Astrocyte of the spinal cord (primary cell): ENCODE measurements at regions not wholly inside any gene's neighbourhood (a gene's known extent, or its start where the extent isn't known, plus 50 kb on each side); places are given as distances from the start of the nearest gene placed in this dataset.

Experiments
- DNase-seq: peaks from one replicate; pipeline ENCODE4 v3.0.0; 2011; ENCODE audit warnings: low read depth, low spot score
- H3K4me3 ChIP-seq: 2 replicates; pipeline ENCODE4 v1.5.1; 2011; ENCODE audit warnings: low read depth, mild to moderate bottlenecking, low read length, moderate library complexity
- CTCF ChIP-seq: IDR thresholded peaks from 2 replicates; pipeline ENCODE4 v1.5.1; 2012; ENCODE audit warnings: low read depth, mild to moderate bottlenecking, low read length, inconsistent platforms
- in situ Hi-C: cut with HindIII; loops from 2 replicates; pipeline ENCODE4 v1.10.0; 2017; ENCODE audit warnings: low sequenced_read_pairs

GRCh38 chr9:84592918-84593317 is 76.6 kb upstream of the NTRK2 start:
- no peak overlapping the region for H3K4me3 ChIP-seq
- DNase-seq, result no peak
- no peak for TF ChIP-seq CTCF
- in situ Hi-C loops, result no loop called here

DNA sequence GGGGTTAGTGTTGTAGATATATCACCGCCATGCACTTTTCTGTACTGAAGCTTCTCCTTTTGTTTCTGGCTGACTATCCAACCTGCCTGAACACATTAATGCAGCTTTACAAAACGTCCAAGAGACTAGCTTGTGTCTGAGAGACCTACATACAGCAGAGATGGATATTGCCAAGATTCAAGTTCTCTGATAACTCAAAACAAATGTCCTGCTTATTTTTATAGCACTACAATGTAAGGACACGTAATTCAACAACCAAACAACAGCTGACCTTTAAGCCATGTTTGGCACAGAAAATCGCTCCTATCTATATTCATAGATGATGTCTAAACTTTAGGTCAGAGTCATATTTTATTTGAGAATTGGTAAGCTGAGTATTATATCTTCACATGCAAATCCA is 76.2 kb upstream of the NTRK2 start:
- no peak for DNase-seq

GRCh38 chr9:84597131-84597530 is 72.4 kb upstream of the NTRK2 start:
- no peak overlapping the region for H3K4me3 ChIP-seq
- DNase-seq, result no peak
- no peak for TF ChIP-seq CTCF
- in situ Hi-C loops, result no loop called here

More for the DNA sequence above, 76.2 kb upstream of the NTRK2 start:
- in situ Hi-C loops, result no loop called here
- no peak overlapping the region for H3K4me3 ChIP-seq
- TF ChIP-seq CTCF, result no peak

- H3K4me3 ChIP-seq, result no peak overlapping the region
- no peak for TF ChIP-seq CTCF
- DNase-seq, result no peak
- in situ Hi-C loops, result no loop called here
These were observed 70.5 kb upstream of the NTRK2 start for GRCh38 chr9:84598921-84599636.

DNA sequence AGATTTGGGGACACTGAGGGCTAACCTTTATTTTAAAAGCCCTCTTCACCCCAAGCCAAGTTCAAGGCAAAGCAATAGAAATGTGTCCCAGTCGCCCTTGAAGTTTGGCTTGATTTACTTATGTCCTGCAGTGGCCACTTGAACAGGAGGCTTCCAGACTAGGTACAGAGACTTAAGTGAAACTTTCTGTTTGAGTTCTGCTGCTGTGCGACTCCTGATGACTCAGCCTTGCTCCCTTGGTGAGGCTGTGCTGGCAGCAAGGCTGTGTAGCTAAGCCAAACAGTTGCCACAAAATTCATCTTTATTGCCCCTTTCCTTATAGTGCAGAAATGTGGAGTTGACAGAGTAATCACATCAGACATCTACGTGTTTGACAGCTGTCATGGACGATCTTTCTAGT is 68.8 kb upstream of the NTRK2 start:
- no peak for TF ChIP-seq CTCF
- DNase-seq, result no peak
- no peak overlapping the region for H3K4me3 ChIP-seq
- in situ Hi-C loops, result no loop called here

GRCh38 chr9:84604223-84604622 is 65.3 kb upstream of the NTRK2 start:
- no peak for TF ChIP-seq CTCF
- in situ Hi-C loops, result no loop called here
- no peak for DNase-seq
- no peak overlapping the region for H3K4me3 ChIP-seq

- H3K4me3 ChIP-seq, result no peak overlapping the region
- TF ChIP-seq CTCF, result no peak
- in situ Hi-C loops, result no loop called here
- no peak for DNase-seq
These were observed 59.8 kb upstream of the NTRK2 start for GRCh38 chr9:84609779-84610178.
